GM21526 (cell line): ENCODE measurements at regions not wholly inside any gene's neighbourhood (a gene's known extent, or its start where the extent isn't known, plus 50 kb on each side); places are given as distances from the start of the nearest gene placed in this dataset.
"Not testable (repeated sequence)": the region's sequence is repeated elsewhere in the genome, so short reads cannot be mapped to it uniquely, and the experiment has no call there.

Experiments used
- ATAC-seq: cut with Tn5 transposase; IDR thresholded peaks from one replicate; pipeline ENCODE4 v1.9.1; 2021; ENCODE audit warnings: moderate library complexity; ENCODE audit not compliant: unreplicated experiment, low FRiP score

- ATAC-seq: no peak
Observed at GRCh38 chr13:26896986-26897668, 136.5 kb upstream of the GPR12 start.

GRCh38 chr13:26895808-26896466, 135.4 kb upstream of the GPR12 start:
- no peak for ATAC-seq

- ATAC-seq: no peak
Observed at GRCh38 chr13:26895081-26895807, 134.7 kb upstream of the GPR12 start.

GRCh38 chr13:26888632-26889031, 128.0 kb upstream of the GPR12 start:
- ATAC-seq: no peak

- no peak for ATAC-seq
Observed at GRCh38 chr13:26887594-26887993, 127.0 kb upstream of the GPR12 start.

GRCh38 chr13:26883613-26884257, 123.1 kb upstream of the GPR12 start:
- no peak for ATAC-seq

- no peak for ATAC-seq
Observed at GRCh38 chr13:26882731-26883130, 122.1 kb upstream of the GPR12 start.

- no peak for ATAC-seq
Observed at GRCh38 chr13:26881154-26881553, 120.6 kb upstream of the GPR12 start.

- no peak for ATAC-seq
Observed at GRCh38 chr13:26880735-26881134, 120.1 kb upstream of the GPR12 start.

- no peak for ATAC-seq
Observed at GRCh38 chr13:26878438-26878837, 117.9 kb upstream of the GPR12 start.

- ATAC-seq: no peak
Observed at GRCh38 chr13:26873386-26873698, 112.8 kb upstream of the GPR12 start.

- no peak for ATAC-seq
Observed at GRCh38 chr13:26872525-26873385, 112.2 kb upstream of the GPR12 start.

GRCh38 chr13:26867451-26868091, 107.0 kb upstream of the GPR12 start:
- no peak for ATAC-seq

GRCh38 chr13:26864576-26864975, 104.0 kb upstream of the GPR12 start:
- ATAC-seq: no peak

GRCh38 chr13:26861941-26862340, 101.4 kb upstream of the GPR12 start:
- ATAC-seq: no peak

GRCh38 chr13:26855921-26856320, 95.3 kb upstream of the GPR12 start:
- no peak for ATAC-seq

GRCh38 chr13:26855071-26855470, 94.5 kb upstream of the GPR12 start:
- ATAC-seq: no peak

GRCh38 chr13:26853323-26853722, 92.7 kb upstream of the GPR12 start:
- ATAC-seq: no peak

GRCh38 chr13:26847281-26847680, 86.7 kb upstream of the GPR12 start:
- no peak for ATAC-seq

- ATAC-seq: not testable (repeated sequence)
Observed at GRCh38 chr13:26845063-26845462, 84.5 kb upstream of the GPR12 start.
